ENCODE measurements at regions not wholly inside any gene's neighbourhood (a gene's known extent, or its start where the extent isn't known, plus 50 kb on each side); places are given as distances from the start of the nearest gene placed in this dataset.

DNA sequence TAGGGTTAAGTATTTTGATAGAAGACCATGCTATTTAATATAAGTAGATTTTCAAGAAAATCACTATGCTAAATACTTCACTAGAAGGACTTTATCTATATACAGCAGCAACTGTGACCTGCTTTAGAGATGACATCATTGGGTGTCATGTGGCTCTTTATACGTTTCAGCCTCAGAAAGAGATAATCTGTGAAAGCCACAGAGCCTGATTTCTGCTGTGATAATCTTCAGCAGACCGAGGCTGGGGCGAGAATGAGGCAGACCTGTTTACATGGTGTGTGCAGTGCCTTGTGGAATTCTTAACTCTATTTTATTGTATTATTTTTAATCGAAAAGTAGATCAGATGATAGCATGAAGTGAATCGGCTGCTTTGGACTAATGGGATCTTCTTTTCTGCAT, 471.2 kb downstream of the MFSD1 start:
- TF ChIP-seq, protein P1, sequence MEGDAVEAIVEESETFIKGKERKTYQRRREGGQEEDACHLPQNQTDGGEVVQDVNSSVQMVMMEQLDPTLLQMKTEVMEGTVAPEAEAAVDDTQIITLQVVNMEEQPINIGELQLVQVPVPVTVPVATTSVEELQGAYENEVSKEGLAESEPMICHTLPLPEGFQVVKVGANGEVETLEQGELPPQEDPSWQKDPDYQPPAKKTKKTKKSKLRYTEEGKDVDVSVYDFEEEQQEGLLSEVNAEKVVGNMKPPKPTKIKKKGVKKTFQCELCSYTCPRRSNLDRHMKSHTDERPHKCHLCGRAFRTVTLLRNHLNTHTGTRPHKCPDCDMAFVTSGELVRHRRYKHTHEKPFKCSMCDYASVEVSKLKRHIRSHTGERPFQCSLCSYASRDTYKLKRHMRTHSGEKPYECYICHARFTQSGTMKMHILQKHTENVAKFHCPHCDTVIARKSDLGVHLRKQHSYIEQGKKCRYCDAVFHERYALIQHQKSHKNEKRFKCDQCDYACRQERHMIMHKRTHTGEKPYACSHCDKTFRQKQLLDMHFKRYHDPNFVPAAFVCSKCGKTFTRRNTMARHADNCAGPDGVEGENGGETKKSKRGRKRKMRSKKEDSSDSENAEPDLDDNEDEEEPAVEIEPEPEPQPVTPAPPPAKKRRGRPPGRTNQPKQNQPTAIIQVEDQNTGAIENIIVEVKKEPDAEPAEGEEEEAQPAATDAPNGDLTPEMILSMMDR (conservative IDR thresholded peaks at IDR 0.05 in 1 of 2, IDR thresholded peaks at IDR 0.05 in 1 of 2; ENCODE audit: low read depth in 1 of 2, low read length in 2 of 2), result no peak
- no peak for TF ChIP-seq EZH2 (IDR thresholded peaks at IDR 0.05; ENCODE audit: low read length, missing control alignments)
